ENCODE measurements at regions not wholly inside any gene's neighbourhood (a gene's known extent, or its start where the extent isn't known, plus 50 kb on each side); places are given as distances from the start of the nearest gene placed in this dataset.

DNA sequence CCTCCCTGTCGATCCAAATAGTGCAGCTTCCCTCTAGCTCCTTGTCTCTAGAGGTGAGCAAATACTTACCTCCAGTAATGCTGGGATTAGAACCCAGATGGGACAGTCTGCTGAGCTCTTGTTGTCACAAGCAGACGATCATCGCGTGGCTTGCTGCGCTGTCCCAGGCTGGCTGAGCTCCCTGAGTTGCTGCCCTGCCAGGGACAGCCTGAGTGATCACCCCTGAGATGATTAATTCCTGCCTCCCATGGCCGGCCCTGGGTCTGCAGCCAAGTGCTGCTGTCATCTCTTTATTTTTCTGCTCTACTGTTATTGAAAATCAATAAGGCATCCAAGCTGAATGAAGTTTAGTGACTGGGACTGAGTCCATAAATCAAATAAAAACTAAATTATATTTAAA, 94.0 kb upstream of the ALDH1B1 start:
- TF ChIP-seq, protein P1, sequence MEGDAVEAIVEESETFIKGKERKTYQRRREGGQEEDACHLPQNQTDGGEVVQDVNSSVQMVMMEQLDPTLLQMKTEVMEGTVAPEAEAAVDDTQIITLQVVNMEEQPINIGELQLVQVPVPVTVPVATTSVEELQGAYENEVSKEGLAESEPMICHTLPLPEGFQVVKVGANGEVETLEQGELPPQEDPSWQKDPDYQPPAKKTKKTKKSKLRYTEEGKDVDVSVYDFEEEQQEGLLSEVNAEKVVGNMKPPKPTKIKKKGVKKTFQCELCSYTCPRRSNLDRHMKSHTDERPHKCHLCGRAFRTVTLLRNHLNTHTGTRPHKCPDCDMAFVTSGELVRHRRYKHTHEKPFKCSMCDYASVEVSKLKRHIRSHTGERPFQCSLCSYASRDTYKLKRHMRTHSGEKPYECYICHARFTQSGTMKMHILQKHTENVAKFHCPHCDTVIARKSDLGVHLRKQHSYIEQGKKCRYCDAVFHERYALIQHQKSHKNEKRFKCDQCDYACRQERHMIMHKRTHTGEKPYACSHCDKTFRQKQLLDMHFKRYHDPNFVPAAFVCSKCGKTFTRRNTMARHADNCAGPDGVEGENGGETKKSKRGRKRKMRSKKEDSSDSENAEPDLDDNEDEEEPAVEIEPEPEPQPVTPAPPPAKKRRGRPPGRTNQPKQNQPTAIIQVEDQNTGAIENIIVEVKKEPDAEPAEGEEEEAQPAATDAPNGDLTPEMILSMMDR (IDR thresholded peaks at IDR 0.05; ENCODE audit: low read depth, low read length), result no peak
- no peak for TF ChIP-seq EZH2phosphoT487 (IDR thresholded peaks at IDR 0.05; ENCODE audit: low read depth)

Data from OCI-LY3 (cell line).